Sigmoid colon (tissue), 6 donors: ENCODE measurements at regions not wholly inside any gene's neighbourhood (a gene's known extent, or its start where the extent isn't known, plus 50 kb on each side); places are given as distances from the start of the nearest gene placed in this dataset.
"Not testable (repeated sequence)": the region's sequence is repeated elsewhere in the genome, so short reads cannot be mapped to it uniquely, and the experiment has no call there.

Experiments
- DNase-seq: peaks from one replicate; pipeline ENCODE4 v3.0.0-alpha.2; 2019
- H3K27ac ChIP-seq, 4 donors: fragments of 200-600 bp; sonication (generic); one replicate each; pipeline ENCODE4 v1.5.1; 2016 to 2019; ENCODE audit warnings: mild to moderate bottlenecking in 1 of 4
- H3K27me3 ChIP-seq, 3 donors: fragments of 200-600 bp; sonication (generic); one replicate each; pipeline ENCODE4 v1.5.1; 2019; ENCODE audit warnings: mild to moderate bottlenecking in 1 of 3
- H3K36me3 ChIP-seq, 4 donors: fragments of 200-600 bp; sonication (generic); one replicate each; pipeline ENCODE4 v1.5.1; 2016 to 2019
- H3K4me1 ChIP-seq, 4 donors: fragments of 200-600 bp; sonication (generic); one replicate each; pipeline ENCODE4 v1.5.1; 2017 to 2019
- H3K4me3 ChIP-seq, 4 donors: fragments of 200-600 bp; sonication (generic); one replicate each; pipeline ENCODE4 v1.5.1; 2017 to 2019; ENCODE audit warnings: mild to moderate bottlenecking in 2 of 4, moderate library complexity in 1 of 4
- H3K9me3 ChIP-seq, 4 donors: fragments of 200-600 bp in 3 of 4; sonication (generic) in 3 of 4; one replicate each; pipeline versions ENCODE4 v1.5.1 to v1.6.1; 2013 to 2019
- EP300 ChIP-seq, 4 donors: sonication (generic); formaldehyde crosslinking; IDR thresholded peaks; one replicate each; pipeline ENCODE4 v1.6.1; 2017; ENCODE audit warnings: antibody characterized with exemption in 4 of 4
- POLR2A ChIP-seq, 2 donors: fragments of 450-650 bp; IDR thresholded peaks; one replicate each; pipeline ENCODE4 v1.6.1; 2016; ENCODE audit warnings: antibody characterized with exemption in 2 of 2, mild to moderate bottlenecking in 2 of 2, moderate library complexity in 2 of 2
- POLR2AphosphoS5 ChIP-seq, 4 donors: sonication (generic); formaldehyde crosslinking; IDR thresholded peaks; one replicate each; pipeline ENCODE4 v1.6.1; 2017; ENCODE audit warnings: antibody characterized with exemption in 4 of 4
- WGBS, 2 donors: extraction: QIAGEN DNeasy Blood & Tissue Kit; methylation state at CpG; one replicate each; pipeline ENCODE4 v1.1.7; 2013; 5-methylcytosine and 5-hydroxymethylcytosine counted together
- intact Hi-C: fragments of 100-400 bp; cut with DNase I; formaldehyde crosslinking; loops from one replicate; pipeline ENCODE4 v1.15.1; 2023
- TF ChIP-seq, protein P1 (sequence below), 4 experiments: fragments of 450-650 bp in 3 of 4; fragments of 200-600 bp in 1 of 4; IDR thresholded peaks; one replicate each; pipeline ENCODE4 v1.5.1; 2016 to 2019; ENCODE audit warnings: antibody characterized with exemption in 4 of 4, mild to moderate bottlenecking in 3 of 4, moderate library complexity in 2 of 4
- donor health status: healthy with polysubstance abuse.
- donor health status: healthy.

- WGBS, 2 donors = 77 to 88% methylated on average over 5 of the region's 5 CpGs
- peaks cover 0 to 12% (median 0%) of the 10 kb centered on the region in 3 donors for H3K27me3 ChIP-seq
These were observed 66.7 kb downstream of the MRPL36 start for GRCh38 chr5:1732945-1733344.

GRCh38 chr5:1732238-1732941, 67.2 kb downstream of the MRPL36 start:
- TF ChIP-seq POLR2AphosphoS5 (IDR thresholded peaks at IDR 0.05) (no peak), POLR2A (IDR thresholded peaks at IDR 0.05) (no peak), EP300 (IDR thresholded peaks at IDR 0.05) (no peak)
- TF ChIP-seq, protein P1, sequence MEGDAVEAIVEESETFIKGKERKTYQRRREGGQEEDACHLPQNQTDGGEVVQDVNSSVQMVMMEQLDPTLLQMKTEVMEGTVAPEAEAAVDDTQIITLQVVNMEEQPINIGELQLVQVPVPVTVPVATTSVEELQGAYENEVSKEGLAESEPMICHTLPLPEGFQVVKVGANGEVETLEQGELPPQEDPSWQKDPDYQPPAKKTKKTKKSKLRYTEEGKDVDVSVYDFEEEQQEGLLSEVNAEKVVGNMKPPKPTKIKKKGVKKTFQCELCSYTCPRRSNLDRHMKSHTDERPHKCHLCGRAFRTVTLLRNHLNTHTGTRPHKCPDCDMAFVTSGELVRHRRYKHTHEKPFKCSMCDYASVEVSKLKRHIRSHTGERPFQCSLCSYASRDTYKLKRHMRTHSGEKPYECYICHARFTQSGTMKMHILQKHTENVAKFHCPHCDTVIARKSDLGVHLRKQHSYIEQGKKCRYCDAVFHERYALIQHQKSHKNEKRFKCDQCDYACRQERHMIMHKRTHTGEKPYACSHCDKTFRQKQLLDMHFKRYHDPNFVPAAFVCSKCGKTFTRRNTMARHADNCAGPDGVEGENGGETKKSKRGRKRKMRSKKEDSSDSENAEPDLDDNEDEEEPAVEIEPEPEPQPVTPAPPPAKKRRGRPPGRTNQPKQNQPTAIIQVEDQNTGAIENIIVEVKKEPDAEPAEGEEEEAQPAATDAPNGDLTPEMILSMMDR (IDR thresholded peaks at IDR 0.05) = no peak
- DNase-seq = no peak
- intact Hi-C loops = no loop called here
- 63 to 77% methylated on average over 9 of the region's 9 CpGs for WGBS, 2 donors
- Histone ChIP-seq H3K4me3 (no peak overlapping the region), H3K36me3 (no peaks in the 10 kb centered on the region), H3K9me3 (no peaks in the 10 kb centered on the region), H3K4me1 (no peaks in the 10 kb centered on the region), H3K27ac (no peak overlapping the region), H3K27me3 (peaks cover 0 to 12% (median 0%) of the 10 kb centered on the region in 3 donors)

More at GRCh38 chr5:1732945-1733344, 66.7 kb downstream of the MRPL36 start:
- Histone ChIP-seq H3K9me3 (no peaks in the 10 kb centered on the region), H3K27ac (no peak overlapping the region), H3K4me1 (no peaks in the 10 kb centered on the region), H3K4me3 (no peak overlapping the region), H3K36me3 (no peaks in the 10 kb centered on the region)
- TF ChIP-seq POLR2AphosphoS5 (IDR thresholded peaks at IDR 0.05) = no peak
- TF ChIP-seq, protein P1 (IDR thresholded peaks at IDR 0.05) = no peak
- TF ChIP-seq EP300 (IDR thresholded peaks at IDR 0.05) = no peak
- TF ChIP-seq POLR2A (IDR thresholded peaks at IDR 0.05) = no peak
- intact Hi-C loops = no loop called here
- DNase-seq = no peak

DNA sequence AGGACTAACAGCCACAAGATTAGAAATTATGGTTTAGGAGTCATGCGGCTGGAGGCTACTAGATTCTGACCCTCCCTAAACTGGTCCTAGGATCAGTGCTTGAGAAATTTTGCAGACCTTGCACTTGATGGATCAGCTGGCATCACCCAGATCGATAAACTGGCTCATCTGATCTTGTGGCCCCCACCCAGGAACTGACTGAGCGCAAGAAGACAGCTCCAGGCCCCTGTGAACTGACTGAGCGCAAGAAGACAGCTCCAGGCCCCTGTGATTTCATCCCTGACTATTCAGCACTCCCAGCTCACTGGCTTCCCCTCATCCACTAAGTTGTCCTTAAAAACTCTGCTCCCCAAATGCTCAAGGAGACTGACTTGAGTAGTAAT, 67.8 kb downstream of the MRPL36 start:
- 77 to 81% methylated on average over 4 of the region's 4 CpGs for WGBS, 2 donors
- peaks cover 0 to 12% (median 0%) of the 10 kb centered on the region in 3 donors for H3K27me3 ChIP-seq

DNA sequence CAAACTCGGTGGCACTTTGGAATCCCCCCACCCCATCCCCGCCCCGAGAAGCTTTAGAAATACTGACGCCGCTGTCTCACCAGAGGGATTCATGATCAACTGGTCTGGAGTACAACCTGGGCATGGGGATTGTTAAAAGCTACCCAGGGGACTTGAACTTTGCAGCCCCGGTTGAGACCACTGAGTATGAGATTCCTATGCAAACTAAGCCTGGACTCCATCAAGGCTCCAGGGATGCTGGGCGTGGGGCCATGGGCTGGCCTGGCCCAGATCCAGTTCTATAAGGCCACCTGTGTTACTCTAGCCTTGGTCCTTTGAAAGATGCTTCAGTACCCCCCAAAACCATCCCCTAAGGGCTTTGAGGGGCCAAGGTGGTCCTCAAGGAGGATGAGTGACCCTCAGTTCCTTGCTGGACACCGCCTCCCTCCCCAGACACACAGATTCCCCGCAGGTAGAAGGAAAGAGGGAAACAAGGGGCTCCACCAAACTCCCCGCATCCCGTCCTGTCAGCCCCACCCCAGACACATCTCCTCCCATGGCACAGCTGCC, 68.5 kb downstream of the MRPL36 start:
- TF ChIP-seq POLR2AphosphoS5 (IDR thresholded peaks at IDR 0.05) = no peak
- TF ChIP-seq, protein P1 (IDR thresholded peaks at IDR 0.05) = no peak
- no peak for TF ChIP-seq EP300 (IDR thresholded peaks at IDR 0.05)
- no peak for TF ChIP-seq POLR2A (IDR thresholded peaks at IDR 0.05)
- H3K4me1 ChIP-seq = no peaks in the 10 kb centered on the region
- no peaks in the 10 kb centered on the region for H3K9me3 ChIP-seq
- H3K4me3 ChIP-seq = no peak overlapping the region
- intact Hi-C loops = no loop called here
- H3K27ac ChIP-seq = no peak overlapping the region
- H3K27me3 ChIP-seq = peaks cover 0 to 12% (median 0%) of the 10 kb centered on the region in 3 donors
- H3K36me3 ChIP-seq = no peaks in the 10 kb centered on the region
- 73 to 77% methylated on average over 11 of the region's 11 CpGs for WGBS, 2 donors
- peak; percentile 27 for DNase-seq

More for the DNA sequence above, 67.8 kb downstream of the MRPL36 start:
- H3K4me3 ChIP-seq, H3K9me3 ChIP-seq, H3K4me1 ChIP-seq, H3K36me3 ChIP-seq, intact Hi-C loops, DNase-seq, H3K27ac ChIP-seq: not testable (repeated sequence)

DNA sequence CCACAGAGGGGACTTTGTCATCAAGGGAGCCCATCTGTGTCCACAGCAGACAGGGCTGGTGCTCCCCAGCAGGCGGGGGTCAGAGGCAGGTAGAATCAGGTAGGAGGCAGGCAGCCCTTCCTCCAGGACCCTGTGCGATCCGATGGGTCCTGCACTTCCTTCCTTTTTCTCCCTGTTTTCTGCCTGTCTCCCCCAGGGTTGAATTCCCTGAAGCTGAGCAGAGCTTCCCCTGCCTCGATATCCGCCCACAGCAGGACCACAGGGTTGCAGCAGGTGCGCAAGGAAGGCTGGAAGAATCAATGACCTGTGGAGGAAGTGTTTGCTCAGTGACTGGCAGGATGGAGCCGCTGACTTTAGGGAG, 69.2 kb downstream of the MRPL36 start:
- Histone ChIP-seq H3K27ac (no peak overlapping the region), H3K36me3 (no peaks in the 10 kb centered on the region), H3K4me1 (no peaks in the 10 kb centered on the region), H3K4me3 (no peak overlapping the region), H3K9me3 (no peaks in the 10 kb centered on the region), H3K27me3 (peaks cover 0 to 19% (median 0%) of the 10 kb centered on the region in 3 donors)
- WGBS, 2 donors = 76 to 78% methylated on average over 7 of the region's 7 CpGs
- DNase-seq = peak; percentile 35
- intact Hi-C loops = no loop called here
- TF ChIP-seq, protein P1 (IDR thresholded peaks at IDR 0.05) = no peak
- TF ChIP-seq POLR2A (IDR thresholded peaks at IDR 0.05) = no peak
- no peak for TF ChIP-seq POLR2AphosphoS5 (IDR thresholded peaks at IDR 0.05)
